ENCODE measurements at regions not wholly inside any gene's neighbourhood (a gene's known extent, or its start where the extent isn't known, plus 50 kb on each side); places are given as distances from the start of the nearest gene placed in this dataset.

- DNase-seq (ENCODE audit: low spot score): no peak
Measured at GRCh38 chrX:4243759-4244158, 530.3 kb upstream of the PRKX start.

GRCh38 chrX:4240541-4241194, 527.2 kb upstream of the PRKX start:
- no peak for DNase-seq (ENCODE audit: low spot score)

- no peak for DNase-seq (ENCODE audit: low spot score)
Measured at GRCh38 chrX:4239650-4240540, 526.4 kb upstream of the PRKX start.

- DNase-seq (ENCODE audit: low spot score): no peak
Measured at GRCh38 chrX:4238916-4239315, 525.5 kb upstream of the PRKX start.

GRCh38 chrX:4225086-4225485, 511.6 kb upstream of the PRKX start:
- DNase-seq (ENCODE audit: low spot score): no peak

- DNase-seq (ENCODE audit: low spot score): no peak
Measured at GRCh38 chrX:4206941-4207340, 493.5 kb upstream of the PRKX start.

- DNase-seq (ENCODE audit: low spot score): no peak
Measured at GRCh38 chrX:4197971-4198370, 484.5 kb upstream of the PRKX start.

GRCh38 chrX:4193500-4194155, 480.2 kb upstream of the PRKX start:
- DNase-seq (ENCODE audit: low spot score): no peak

GRCh38 chrX:4186331-4186730, 472.9 kb upstream of the PRKX start:
- no peak for DNase-seq (ENCODE audit: low spot score)

GRCh38 chrX:4185086-4185485, 471.6 kb upstream of the PRKX start:
- no peak for DNase-seq (ENCODE audit: low spot score)

- no peak for DNase-seq (ENCODE audit: low spot score)
Measured at GRCh38 chrX:4182408-4182806, 469.0 kb upstream of the PRKX start.

GRCh38 chrX:4181782-4182407, 468.4 kb upstream of the PRKX start:
- DNase-seq (ENCODE audit: low spot score): no peak

- DNase-seq (ENCODE audit: low spot score): no peak
Measured at GRCh38 chrX:4179031-4179430, 465.6 kb upstream of the PRKX start.

GRCh38 chrX:4175221-4175620, 461.8 kb upstream of the PRKX start:
- DNase-seq (ENCODE audit: low spot score): no peak

GRCh38 chrX:4173743-4174142, 460.3 kb upstream of the PRKX start:
- DNase-seq (ENCODE audit: low spot score): no peak

GRCh38 chrX:4151798-4152197, 438.3 kb upstream of the PRKX start:
- no peak for DNase-seq (ENCODE audit: low spot score)

GRCh38 chrX:4150259-4150658, 436.8 kb upstream of the PRKX start:
- no peak for DNase-seq (ENCODE audit: low spot score)

- DNase-seq (ENCODE audit: low spot score): no peak
Measured at GRCh38 chrX:4129626-4130025, 416.2 kb upstream of the PRKX start.

- no peak for DNase-seq (ENCODE audit: low spot score)
Measured at GRCh38 chrX:4118666-4119530, 405.4 kb upstream of the PRKX start.

GRCh38 chrX:4110964-4111363, 397.5 kb upstream of the PRKX start:
- DNase-seq (ENCODE audit: low spot score): no peak

- no peak for DNase-seq (ENCODE audit: low spot score)
Measured at GRCh38 chrX:4094926-4095325, 381.5 kb upstream of the PRKX start.

Measured in putamen (tissue), 1 donor.